T-helper 1 cell (primary cell): ENCODE measurements at regions not wholly inside any gene's neighbourhood (a gene's known extent, or its start where the extent isn't known, plus 50 kb on each side); places are given as distances from the start of the nearest gene placed in this dataset.
"Not testable (repeated sequence)": the region's sequence is repeated elsewhere in the genome, so short reads cannot be mapped to it uniquely, and the experiment has no call there.

Experiments used
- DNase-seq, 5 donors: peaks; one replicate each; pipeline ENCODE4 v3.0.0-alpha.2; 2012 to 2020

- DNase-seq, result no peak
These were observed 186.7 kb upstream of the NR4A3 start for GRCh38 chr9:99635032-99635431.

DNA sequence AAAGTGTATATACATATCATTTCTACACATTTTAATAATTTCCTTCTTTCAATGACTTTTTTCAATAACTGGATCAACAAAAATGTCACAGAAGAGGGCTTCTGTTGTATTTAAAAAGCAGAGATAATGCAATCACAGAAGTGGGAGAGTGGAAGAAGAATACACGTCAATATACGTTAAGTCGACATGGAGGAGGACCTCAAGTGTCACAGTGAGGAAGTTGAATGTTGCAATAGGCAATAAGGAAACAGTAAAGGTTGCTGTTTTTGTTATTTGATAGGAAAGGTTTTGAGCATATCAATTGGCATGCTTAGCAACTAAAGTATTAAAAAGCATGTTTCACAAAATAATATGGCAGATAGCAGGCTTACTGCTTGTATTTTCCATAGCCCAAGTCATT lies 184.0 kb upstream of the NR4A3 start:
- no peak for DNase-seq

- no peak for DNase-seq
These were observed 182.7 kb upstream of the NR4A3 start for GRCh38 chr9:99638971-99639370.

GRCh38 chr9:99647604-99648003 lies 174.1 kb upstream of the NR4A3 start:
- no peak for DNase-seq

GRCh38 chr9:99650187-99650874 lies 171.4 kb upstream of the NR4A3 start:
- no peak for DNase-seq

DNA sequence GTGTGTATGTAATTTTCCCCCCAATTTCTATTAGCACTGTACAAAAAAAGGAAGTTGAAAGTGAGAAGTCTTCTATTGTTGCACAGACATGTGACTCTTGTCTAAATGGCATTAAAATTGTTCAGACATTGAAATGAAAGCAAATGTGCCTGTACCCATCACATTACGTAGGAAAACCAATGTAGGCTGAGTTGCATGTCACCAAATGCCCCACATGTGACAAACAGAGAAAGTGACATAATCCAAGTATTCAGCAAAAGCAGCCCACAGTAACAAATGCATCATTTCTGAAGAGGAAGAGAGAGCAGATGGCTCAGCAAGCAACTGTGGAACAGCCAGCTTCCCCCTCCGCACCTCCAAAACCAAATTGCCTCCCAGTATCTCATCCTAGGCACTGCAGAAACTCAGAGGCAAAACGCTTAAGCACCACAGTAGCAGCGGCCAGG lies 161.5 kb upstream of the NR4A3 start:
- DNase-seq, result no peak

- no peak for DNase-seq
These were observed 158.4 kb upstream of the NR4A3 start for GRCh38 chr9:99663297-99663696.

- DNase-seq, result no peak
These were observed 157.8 kb upstream of the NR4A3 start for GRCh38 chr9:99663856-99664255.

GRCh38 chr9:99666571-99666970 lies 155.1 kb upstream of the NR4A3 start:
- no peak for DNase-seq

DNA sequence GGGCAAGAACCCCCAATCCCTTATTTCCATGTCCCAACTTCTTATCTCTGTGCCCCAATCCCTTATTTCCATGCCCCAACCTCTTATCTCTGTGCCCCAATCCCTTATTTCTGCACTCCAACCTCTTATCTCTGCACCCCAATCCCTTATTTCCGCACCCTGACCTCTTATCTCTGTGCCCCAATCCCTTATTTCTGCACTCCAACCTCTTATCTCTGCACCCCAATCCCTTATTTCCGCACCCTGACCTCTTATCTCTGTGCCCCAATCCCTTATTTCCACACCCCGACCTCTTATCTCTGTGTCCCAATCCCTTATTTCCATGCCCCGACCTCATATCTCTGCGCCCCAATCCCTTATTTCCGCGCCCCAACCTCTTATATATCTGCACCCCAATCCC lies 150.8 kb upstream of the NR4A3 start:
- DNase-seq, result not testable (repeated sequence)

DNA sequence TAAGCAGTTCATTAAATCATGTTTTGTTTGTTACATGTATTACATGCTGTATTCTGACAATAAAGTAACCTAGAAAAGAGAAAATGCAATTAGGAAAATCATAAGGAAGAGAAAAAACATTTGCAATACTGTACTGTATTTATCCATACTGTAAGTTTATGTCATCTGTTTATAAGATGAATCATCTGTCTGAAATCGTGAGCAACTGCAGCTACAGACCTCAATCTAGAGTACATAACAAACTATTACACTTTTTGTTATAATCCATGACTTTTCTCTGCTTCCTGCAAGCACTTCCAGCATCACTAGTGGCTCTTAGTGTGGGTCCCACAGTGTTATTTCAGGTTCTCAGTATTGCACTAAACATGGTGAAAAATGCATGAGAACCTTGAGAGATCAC lies 144.4 kb upstream of the NR4A3 start:
- no peak for DNase-seq

GRCh38 chr9:99678566-99678965 lies 143.1 kb upstream of the NR4A3 start:
- no peak for DNase-seq

GRCh38 chr9:99680191-99680590 lies 141.5 kb upstream of the NR4A3 start:
- no peak for DNase-seq

GRCh38 chr9:99681113-99681512 lies 140.6 kb upstream of the NR4A3 start:
- DNase-seq, result no peak

DNA sequence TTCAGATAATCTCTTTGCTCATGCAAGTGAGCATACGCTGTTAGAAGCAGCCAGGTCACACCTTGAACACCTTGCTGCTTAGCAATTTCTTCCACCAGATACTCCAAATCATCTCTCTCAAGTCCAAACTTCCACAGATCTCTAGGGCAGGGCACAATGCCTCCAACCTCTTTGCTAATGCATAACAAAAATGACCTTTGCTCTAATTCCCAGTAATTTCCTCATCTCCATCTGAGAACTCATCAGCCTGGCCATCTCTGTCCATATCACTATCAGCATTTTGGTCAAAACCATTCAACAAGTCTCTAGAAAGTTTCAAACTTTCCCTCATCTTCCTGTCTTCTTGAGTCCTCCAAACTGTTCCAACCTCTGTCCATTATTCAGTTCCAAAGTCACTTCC lies 139.3 kb upstream of the NR4A3 start:
- DNase-seq, result no peak

DNA sequence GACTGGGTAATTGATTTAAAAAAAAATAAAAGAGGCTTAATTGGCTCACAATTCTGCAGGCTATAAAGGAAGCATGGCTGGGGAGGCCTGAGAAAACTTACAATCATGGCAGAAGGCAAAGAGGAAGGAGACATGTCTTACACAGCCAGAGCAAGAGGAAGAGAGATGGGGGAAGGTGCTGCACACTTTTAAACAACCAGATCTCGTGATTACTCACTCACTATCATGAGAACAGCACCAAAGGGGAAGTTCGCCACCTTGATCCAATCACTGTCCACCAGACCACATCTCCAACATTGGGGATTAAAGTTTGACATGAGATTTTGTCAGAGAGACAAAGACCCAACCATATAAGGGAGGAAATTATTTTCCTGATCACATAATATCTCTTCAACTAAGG lies 138.8 kb upstream of the NR4A3 start:
- DNase-seq, result no peak

DNA sequence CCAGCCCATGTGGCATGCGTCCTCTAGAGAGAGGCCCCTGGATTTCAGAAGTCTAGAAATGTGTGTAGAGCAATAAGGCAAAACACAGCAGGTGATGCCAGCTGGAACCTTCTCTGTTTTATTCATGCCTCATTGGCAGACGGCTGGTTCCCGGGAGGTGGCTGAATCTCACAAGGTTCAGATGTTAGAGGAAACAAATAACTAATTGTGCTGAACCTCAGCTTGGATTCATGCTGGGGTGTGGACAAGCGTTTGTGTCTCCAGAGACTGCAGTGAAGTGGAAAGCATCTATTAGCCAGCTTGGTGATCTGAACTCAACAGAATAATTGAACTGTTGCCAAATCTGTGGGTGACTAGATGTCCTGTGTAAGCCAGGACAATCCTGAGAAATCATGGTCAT lies 131.1 kb upstream of the NR4A3 start:
- DNase-seq, result no peak

DNA sequence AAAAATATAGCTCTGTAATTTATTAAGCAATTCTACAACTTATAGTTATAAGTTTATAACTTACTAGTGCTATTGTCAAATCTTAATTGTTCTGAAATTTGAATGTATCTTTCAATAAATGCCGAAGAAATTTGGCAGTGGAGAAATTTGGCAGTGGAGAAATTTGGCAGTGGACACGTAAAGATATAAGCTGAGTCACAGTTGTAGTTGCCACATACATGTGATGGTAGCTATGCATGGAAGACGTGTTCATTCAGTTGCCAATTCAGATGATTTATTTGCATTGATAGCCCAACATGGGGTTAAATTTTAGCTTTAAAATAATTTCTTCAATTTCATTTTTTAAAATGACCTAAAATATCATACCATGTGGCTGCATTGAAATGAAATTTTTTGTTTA lies 127.8 kb upstream of the NR4A3 start:
- DNase-seq, result no peak

GRCh38 chr9:99694393-99694792 lies 127.3 kb upstream of the NR4A3 start:
- DNase-seq, result no peak

- no peak for DNase-seq
These were observed 122.3 kb upstream of the NR4A3 start for GRCh38 chr9:99699396-99699795.

- DNase-seq, result no peak
These were observed 109.5 kb upstream of the NR4A3 start for GRCh38 chr9:99712214-99712613.

GRCh38 chr9:99713838-99714306 lies 107.8 kb upstream of the NR4A3 start:
- DNase-seq, result no peak

GRCh38 chr9:99718631-99719030 lies 103.1 kb upstream of the NR4A3 start:
- DNase-seq, result no peak

- DNase-seq, result peak in 1 of 5 donors; percentile 65
These were observed 101.1 kb upstream of the NR4A3 start for GRCh38 chr9:99720455-99721050.

GRCh38 chr9:99721898-99722297 lies 99.8 kb upstream of the NR4A3 start:
- DNase-seq, result no peak
